Epidermal melanocyte (primary cell): ENCODE measurements at regions not wholly inside any gene's neighbourhood (a gene's known extent, or its start where the extent isn't known, plus 50 kb on each side); places are given as distances from the start of the nearest gene placed in this dataset.

Experiments
- DNase-seq: peaks from one replicate; pipeline ENCODE4 v3.0.0; 2011; ENCODE audit warnings: low spot score; ENCODE audit not compliant: insufficient read length

GRCh38 chr2:17079262-17079661 lies 413.6 kb upstream of the CYRIA start:
- no peak for DNase-seq

GRCh38 chr2:17076533-17076932 lies 410.9 kb upstream of the CYRIA start:
- no peak for DNase-seq

DNA sequence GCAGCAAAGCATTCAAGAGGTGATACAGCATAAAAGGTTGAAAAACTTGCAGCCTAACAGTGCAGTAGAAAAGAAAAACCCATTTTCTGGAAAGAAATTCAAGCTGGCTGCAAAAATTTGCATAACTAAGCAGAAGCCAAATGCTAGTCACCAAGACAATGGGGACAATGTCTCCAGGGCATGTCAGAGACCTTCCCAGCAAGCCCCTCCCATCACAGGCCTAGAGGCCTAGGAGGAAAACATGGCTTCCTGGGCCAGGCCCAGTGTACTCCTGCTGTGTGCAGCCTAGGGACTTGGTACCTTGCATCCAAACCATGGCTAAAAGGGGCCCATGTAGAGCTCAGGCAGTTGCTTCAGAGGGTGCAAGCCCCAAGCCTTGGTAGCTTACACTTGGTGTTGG lies 405.1 kb upstream of the CYRIA start:
- no peak for DNase-seq

- no peak for DNase-seq
Measured at GRCh38 chr2:17069564-17069963, 403.9 kb upstream of the CYRIA start.

DNA sequence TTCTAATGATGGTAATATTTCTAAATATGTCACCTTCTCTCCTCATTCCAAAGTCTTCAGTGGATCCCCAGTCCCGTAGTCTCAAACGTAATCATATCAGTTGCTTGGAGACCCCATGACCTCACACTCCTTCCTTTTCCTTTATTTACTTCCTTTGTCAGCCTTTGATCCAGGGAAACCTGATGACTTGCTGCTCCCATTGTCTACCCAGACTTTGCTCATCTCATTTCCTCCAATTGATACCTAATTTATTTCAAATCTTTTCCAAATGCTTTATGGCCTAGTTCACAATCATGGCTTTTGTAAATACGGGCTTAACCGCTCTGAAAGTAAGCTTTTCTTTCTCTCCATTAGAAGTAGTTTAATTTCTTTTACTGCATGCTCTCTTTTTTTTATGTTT lies 402.4 kb upstream of the CYRIA start:
- DNase-seq, result no peak

DNA sequence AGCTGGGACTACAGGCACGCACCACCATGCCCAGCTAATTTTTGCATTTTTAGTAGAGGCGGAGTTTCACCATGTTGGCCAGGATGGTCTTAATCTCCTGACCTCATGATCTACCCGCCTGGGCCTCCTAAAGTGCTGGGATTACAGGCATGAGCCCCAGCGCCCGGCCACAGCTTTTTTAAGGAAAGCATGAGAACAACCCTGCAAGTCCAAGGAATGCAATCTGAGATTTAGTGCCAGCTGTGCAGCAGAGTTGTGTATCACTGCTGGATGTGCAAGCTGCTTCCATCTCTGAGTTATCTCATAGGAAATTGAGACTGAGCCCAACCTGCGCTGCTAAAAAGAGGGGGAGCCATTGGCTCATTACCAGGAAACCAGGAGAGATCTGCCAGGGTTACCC lies 399.9 kb upstream of the CYRIA start:
- no peak for DNase-seq

DNA sequence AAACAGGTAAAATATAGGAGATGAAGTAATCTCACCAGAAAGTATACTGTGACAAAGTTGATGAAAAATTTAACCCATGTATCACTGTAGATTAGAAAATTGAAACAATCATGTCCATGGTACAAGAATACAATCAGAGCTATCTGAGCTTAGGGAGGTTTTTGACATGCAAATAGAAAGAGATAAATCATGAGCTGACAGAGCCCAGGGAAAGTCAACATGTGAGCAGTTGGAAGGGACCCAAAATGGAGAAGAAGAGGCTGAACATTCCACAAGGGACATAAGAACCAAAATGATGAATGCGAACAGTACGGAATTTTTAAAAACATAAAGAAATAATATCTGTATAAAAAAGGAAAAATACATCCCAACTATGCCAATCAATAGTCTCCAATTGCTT lies 395.4 kb upstream of the CYRIA start:
- DNase-seq, result no peak

- DNase-seq, result no peak
Measured at GRCh38 chr2:17059458-17059857, 393.8 kb upstream of the CYRIA start.

DNA sequence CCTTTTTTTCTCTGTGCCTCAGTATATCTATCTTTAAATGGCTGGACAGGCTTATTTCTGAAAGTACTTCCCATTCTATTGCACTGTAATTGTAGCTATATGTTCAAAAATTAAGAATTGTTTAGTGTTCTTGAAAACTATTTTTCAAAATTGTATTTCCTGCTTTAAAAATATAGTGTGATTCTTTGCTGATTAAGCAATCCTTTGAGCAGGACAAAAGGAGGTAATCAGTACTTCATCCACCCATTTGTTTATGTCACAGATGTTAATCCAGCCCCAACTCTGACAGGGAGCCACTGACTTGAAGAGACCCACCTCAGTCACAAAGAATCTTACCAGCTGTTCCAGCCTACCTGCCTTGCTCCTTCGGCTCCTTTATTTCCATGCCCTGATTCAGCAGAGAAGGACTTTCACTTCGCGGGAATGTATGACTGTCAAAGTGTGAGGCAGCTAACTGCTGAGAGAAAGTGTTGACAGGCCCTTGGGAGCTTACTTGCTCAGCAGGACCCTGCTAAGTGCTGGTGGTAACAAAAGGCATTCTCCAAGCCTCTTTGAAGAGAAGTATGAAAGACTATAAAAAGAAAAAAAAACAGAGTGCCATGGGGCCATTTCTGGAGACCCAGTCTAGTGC lies 393.3 kb upstream of the CYRIA start:
- no peak for DNase-seq

DNA sequence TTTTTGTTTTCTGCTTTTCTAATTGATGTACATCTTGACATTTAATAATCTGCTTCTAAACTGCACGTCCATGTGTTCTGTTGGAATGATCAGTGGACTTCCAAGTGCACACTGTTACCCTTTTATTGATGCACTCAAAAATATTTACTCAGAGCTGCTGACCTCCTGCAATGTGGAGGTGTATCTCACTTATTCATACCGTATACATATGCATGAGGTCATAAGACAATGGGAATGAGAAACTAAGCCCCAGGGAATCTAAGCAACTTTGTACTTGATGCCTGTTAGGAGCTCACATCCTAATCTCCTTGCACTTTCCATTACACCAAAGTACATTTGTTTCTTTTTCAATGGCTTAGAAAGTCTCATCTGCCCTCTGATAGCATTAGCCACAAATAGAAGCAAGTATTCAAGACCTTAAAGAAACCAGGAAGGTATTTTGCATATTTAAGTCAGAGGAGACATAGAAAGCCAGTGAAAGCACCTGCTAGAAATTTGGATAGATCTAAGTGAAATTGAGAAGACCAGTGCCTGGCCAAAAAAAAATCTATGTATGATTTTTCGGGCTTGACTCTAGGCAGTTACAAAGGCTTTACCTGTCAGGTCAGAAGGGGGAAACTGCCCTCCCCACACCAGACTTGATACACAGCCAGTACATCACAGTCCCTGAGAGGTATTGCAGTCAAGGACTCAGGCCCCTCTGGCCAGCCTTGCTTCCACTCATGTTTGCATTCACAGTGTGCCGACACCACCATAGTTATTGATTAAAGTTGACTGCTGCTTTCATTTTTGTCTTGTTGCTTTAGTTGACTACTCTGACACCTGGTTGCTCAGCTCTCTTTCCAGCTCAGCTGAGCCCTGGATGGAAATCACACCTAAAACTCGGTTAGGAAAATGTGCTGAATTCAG lies 391.7 kb upstream of the CYRIA start:
- DNase-seq, result no peak

DNA sequence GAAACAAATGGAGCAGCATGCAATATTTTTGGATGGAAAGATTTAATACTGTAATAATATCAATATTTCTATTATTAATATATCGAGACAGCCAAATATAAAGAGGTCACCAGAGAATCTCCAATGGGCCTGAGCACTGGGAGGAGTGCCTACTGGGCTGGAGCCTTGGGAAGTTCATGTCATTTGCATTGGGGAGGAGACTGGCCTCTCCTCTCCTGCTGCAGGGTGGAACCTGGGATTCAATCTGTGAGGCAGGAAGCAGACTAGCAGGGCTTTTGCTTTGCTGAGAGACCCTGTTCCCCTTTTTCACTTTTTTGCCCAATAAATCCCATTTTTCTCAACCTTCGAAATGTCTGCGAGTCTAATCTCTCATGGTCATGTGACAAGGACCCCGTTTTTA lies 390.6 kb upstream of the CYRIA start:
- no peak for DNase-seq

DNA sequence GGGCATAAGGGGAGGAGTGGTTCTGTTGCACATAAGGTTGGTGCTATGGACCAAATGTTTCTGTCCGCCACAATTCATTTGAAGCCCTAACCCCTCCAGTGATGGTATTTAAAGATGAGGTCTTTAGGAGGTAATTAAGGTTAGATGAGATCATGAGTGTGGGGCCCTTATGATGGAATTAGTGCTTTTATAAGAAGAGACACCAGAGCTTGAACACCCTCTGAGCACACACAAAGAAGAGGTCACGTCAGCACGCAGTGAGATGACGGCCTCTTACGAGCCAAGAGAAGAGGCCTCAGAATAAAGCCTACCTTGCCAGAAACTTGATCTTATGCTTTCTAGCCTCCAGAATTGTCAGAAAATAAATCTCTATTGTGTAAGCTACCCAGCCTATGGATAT lies 386.4 kb upstream of the CYRIA start:
- DNase-seq, result no peak

DNA sequence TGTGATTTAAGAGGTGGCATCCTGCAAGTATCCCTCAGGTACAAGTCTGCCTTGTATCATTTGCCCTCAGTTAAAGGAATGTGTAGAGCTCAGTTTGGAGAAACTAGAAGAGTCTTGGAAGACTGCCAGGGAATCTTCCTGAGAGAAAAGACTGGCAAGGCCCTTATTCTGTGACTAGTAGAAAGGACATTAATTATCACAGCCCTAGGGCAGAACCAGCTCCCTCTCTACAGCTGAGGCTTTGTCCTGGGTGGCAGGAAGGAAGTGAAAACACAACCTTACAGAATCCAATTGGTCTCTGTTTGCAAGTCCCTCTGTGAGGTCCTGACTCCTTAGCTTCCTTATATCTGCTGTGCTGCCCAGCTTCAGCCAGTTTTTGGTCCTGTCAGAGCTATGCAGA lies 385.9 kb upstream of the CYRIA start:
- no peak for DNase-seq

GRCh38 chr2:17043173-17043572 lies 377.5 kb upstream of the CYRIA start:
- DNase-seq, result no peak

GRCh38 chr2:17036361-17036760 lies 370.7 kb upstream of the CYRIA start:
- no peak for DNase-seq

DNA sequence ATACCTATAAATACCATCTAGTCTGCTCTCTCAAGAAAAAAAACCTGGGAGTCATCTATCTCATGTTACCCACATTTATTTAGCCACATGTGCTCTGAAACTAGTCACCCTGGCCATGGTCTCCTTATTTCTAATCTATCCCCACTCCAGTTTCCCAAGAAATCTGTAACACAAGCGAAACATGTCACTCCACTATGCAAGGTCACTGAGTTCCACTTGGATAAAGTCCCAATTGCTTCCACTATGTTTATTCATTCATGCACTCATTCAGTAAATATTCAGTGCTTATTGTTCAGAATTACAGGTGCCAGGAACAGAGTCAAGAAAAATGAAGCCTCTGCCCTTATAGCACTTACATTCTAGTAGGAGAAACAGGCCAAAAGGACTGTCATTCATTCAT lies 369.4 kb upstream of the CYRIA start:
- no peak for DNase-seq

DNA sequence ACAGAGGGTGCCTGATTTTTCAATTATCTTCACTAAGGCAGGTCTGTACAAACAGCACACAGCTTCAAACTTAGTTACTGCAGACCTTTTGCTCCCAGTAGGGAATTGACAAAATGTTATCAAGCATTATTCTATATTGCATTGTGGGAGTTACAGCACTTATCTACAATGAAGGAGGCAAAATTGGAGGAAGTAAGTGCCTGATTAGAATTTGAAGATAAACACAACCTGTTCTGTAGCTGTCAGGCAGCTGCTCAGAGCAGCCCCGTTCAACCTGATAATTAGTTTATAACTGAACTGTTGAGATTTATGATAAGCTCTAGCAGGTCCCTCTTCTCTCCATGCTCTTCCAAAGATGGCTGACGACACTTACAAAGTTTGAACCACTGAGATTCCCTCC lies 364.4 kb upstream of the CYRIA start:
- no peak for DNase-seq

DNA sequence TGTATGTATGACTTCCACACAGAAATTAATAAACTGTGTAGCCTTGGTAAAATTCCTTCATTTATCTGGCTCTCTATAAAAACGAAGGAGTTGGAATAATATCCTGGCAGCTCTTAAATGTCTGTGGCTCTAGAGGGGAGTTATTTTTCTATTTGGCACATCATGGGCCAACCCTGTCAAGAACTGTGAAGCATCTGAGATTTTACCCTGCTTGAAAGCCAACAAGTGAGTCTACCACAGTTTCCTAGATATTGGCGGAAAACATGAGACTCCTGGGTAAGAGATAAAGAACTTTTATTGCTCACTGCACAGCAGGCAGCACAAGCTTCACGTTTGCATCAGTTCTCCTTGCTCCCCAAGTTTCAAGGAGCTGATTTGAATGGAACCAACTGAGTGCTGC lies 346.7 kb upstream of the CYRIA start:
- DNase-seq, result no peak

GRCh38 chr2:17010104-17010503 lies 344.5 kb upstream of the CYRIA start:
- no peak for DNase-seq

GRCh38 chr2:17000184-17000482 lies 334.5 kb upstream of the CYRIA start:
- no peak for DNase-seq

DNA sequence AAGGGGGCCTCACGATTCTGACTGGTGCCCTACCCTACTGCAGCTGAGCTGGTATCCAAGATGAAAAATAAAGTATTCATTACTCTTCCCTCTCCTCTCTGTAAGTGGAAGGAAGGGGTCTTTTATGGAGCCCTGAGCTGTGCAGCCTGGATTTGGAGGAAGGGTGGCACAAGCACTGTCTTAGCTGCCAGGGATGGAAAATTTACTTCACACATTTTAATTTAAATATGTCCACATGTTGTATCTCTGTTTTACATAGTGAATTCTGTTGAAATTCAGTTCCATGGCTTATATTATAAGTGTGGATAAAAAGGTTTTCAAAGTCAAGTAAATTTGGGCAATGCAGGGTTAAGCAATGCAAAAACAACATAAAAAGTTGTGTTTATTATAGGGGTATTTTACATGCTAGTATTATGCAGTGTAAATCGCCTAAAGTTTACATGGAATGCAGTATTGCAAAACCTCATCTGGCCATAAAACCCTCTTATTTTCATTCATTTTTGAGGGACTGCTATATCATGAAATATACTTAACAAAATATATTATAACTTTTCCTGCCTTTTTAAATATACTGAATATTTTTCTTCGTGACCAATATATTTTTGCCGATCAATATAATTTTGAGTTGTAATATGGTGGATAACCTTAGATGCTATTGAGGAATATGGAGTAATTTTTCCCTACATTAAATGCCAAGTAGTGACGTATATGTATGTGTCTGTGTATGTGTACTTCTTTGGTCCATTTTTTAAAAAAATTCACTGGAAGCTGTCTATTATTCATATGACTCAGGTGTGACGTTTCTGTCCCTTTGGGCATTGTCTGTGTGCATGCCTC lies 333.9 kb upstream of the CYRIA start:
- DNase-seq, result no peak

DNA sequence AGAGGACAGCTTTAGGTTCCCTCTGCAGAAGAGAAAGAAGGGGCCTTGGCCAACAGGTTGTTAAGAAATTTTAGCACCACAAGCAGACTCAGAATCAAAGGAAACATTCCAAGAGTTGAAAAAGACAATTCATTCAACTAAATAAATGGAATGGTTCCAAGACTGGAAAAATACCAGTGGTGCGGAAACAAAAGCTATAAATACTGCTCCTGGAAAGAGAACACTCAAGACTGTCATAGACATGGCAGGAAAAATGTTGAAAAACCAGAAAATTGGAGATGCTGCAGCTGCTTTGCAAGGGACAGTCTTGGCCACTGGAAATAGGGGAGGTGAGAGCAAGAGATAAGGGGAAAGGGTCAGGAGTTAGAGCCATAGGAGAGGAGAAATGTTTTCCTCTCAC lies 312.7 kb upstream of the CYRIA start:
- no peak for DNase-seq
